BLaER1 (cell line): ENCODE measurements at regions not wholly inside any gene's neighbourhood (a gene's known extent, or its start where the extent isn't known, plus 50 kb on each side); places are given as distances from the start of the nearest gene placed in this dataset.

ENCODE experiments used
- H3K27ac ChIP-seq: shearing (Covaris generic); formaldehyde crosslinking; 2 replicates; pipeline ENCODE4 v1.8.1; 2022
- H3K27me3 ChIP-seq: shearing (Covaris generic); formaldehyde crosslinking; 2 replicates; pipeline ENCODE4 v1.8.1; 2022
- H3K36me3 ChIP-seq: shearing (Covaris generic); formaldehyde crosslinking; 2 replicates; pipeline ENCODE4 v1.8.1; 2022
- H3K4me1 ChIP-seq: shearing (Covaris generic); formaldehyde crosslinking; 2 replicates; pipeline ENCODE4 v1.8.1; 2022
- H3K4me2 ChIP-seq: shearing (Covaris generic); formaldehyde crosslinking; 2 replicates; pipeline ENCODE4 v1.8.1; 2022
- H3K4me3 ChIP-seq: shearing (Covaris generic); formaldehyde crosslinking; 2 replicates; pipeline ENCODE4 v1.8.1; 2022
- H3K9ac ChIP-seq: shearing (Covaris generic); formaldehyde crosslinking; 2 replicates; pipeline ENCODE4 v1.8.1; 2022
- H3K9me3 ChIP-seq: shearing (Covaris generic); formaldehyde crosslinking; 2 replicates; pipeline ENCODE4 v1.8.1; 2022
- H4K20me1 ChIP-seq: shearing (Covaris generic); formaldehyde crosslinking; 2 replicates; pipeline ENCODE4 v1.8.1; 2022
- Cebpa-rat ChIP-seq: shearing (Covaris generic); IDR thresholded peaks from 2 replicates; pipeline ENCODE4 v1.8.1; 2022

DNA sequence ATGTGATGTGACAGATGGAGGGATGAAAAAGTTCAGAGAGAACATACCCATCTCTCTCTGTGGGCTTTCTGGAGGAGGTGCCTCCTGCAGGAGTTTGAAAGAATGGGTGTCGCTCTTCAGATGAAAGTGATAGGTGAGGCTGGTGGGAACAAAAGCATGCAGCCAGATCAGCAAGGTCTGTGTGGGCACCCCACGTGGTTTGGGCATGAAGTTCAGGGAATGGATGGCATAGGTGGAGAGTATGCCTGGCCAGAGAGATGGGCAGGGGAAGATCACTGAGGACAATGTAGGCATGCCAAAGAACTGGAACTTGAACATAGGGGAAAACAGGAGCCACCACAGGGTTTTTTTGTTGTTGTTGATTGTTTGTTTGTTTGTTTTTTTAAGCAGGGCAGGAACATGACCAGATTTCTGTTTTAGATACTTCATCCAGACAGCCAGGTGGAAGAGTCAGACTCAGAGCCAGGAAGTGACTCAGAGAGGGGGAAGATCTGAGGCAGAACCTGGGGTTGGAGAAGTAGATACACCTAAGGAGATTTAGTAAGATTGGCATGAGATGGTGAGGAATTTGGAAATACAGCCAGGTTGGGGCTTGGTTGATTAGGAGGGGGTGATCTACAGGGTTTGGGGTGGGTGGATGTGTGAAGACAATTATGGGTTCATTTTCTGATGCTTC is 64.8 kb upstream of the CLSTN2 start:
- Histone ChIP-seq H3K4me1 (no peaks in the 10 kb centered on the region), H4K20me1 (no peaks in the 10 kb centered on the region), H3K27ac (no peak overlapping the region), H3K9me3 (no peaks in the 10 kb centered on the region), H3K27me3 (no peaks in the 10 kb centered on the region), H3K9ac (no peak overlapping the region), H3K4me3 (no peak overlapping the region), H3K36me3 (no peaks in the 10 kb centered on the region), H3K4me2 (no peak overlapping the region)
- TF ChIP-seq Cebpa-rat = no peak

DNA sequence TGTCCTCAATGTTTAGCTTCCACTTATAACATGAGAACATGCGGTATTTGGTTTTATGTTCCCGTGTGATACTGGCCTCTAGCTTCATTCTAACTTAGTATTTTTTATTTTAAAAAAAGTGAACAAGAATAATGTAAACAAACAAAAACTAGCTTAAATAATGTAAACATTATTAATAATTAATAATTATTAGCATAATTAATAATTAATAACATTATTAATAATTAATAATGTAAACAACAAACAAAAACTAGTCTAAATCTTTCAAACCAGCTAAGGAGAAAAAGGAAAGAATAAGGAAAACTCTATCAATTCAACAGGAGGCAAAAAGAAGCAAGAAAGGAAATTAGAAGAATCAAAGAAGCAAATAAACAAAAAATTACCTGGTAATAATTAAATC is 66.2 kb upstream of the CLSTN2 start:
- H3K9ac ChIP-seq = no peak overlapping the region
- H3K9me3 ChIP-seq = no peaks in the 10 kb centered on the region
- no peaks in the 10 kb centered on the region for H3K36me3 ChIP-seq
- no peak overlapping the region for H3K4me2 ChIP-seq
- H3K4me1 ChIP-seq = no peaks in the 10 kb centered on the region
- H3K27me3 ChIP-seq = no peaks in the 10 kb centered on the region
- H3K27ac ChIP-seq = no peak overlapping the region
- no peak for TF ChIP-seq Cebpa-rat
- H3K4me3 ChIP-seq = no peak overlapping the region
- H4K20me1 ChIP-seq = no peaks in the 10 kb centered on the region

DNA sequence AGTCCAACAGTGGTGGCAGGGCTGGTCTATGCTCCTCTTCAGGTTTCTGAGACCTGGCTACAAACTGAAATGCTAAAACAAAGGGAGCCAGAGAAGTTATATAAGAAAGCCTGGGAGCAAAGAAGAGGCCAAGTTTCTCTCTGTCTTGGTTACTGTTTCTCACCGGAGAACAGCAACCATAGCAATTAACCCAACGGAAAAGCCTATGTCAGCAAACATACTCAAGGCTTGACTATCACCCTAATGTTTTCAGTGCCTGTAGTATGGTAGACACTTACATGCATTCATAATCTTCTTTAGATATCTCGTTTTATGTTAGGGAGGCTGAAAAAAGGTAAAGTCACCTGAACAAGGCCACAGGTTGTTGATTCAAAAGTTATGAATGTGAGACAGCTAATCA is 86.3 kb upstream of the CLSTN2 start:
- no peak for TF ChIP-seq Cebpa-rat
- Histone ChIP-seq H3K4me3 (no peak overlapping the region), H3K27ac (no peak overlapping the region), H3K27me3 (no peaks in the 10 kb centered on the region), H3K4me2 (no peak overlapping the region), H3K36me3 (no peaks in the 10 kb centered on the region), H3K4me1 (0 out of 2 replicates have a peak, but pooled peaks cover 4% of the 10 kb centered on the region), H4K20me1 (no peaks in the 10 kb centered on the region), H3K9ac (no peak overlapping the region), H3K9me3 (peaks cover 7% of the 10 kb centered on the region; the same call in 1 of the 2 replicates)

DNA sequence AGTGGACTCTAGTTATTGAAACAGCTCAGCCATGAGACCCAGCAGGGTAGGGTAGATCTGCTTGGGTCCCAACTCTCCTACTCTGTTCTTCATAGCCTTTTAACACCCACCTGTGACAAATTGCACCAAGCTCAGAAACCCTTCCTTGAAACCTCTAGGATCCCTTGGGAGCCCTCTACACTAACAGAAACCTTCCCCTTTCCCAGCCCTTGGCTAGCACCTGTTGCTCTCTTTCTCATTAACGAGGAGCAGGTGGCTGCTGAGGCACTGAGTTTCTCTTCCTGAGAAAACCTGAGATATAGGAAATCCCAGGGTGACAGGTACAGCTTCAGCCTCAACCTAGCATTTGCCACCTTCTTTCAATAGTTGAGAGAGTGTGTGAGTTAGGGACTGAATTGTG is 88.3 kb upstream of the CLSTN2 start:
- no peak for TF ChIP-seq Cebpa-rat
- H4K20me1 ChIP-seq = no peaks in the 10 kb centered on the region
- H3K9ac ChIP-seq = no peak overlapping the region
- no peaks in the 10 kb centered on the region for H3K27me3 ChIP-seq
- H3K4me2 ChIP-seq = no peak overlapping the region
- no peak overlapping the region for H3K27ac ChIP-seq
- peaks cover 7% of the 10 kb centered on the region; the same call in 1 of the 2 replicates for H3K9me3 ChIP-seq
- no peak overlapping the region for H3K4me3 ChIP-seq
- 0 out of 2 replicates have a peak, but pooled peaks cover 4% of the 10 kb centered on the region for H3K4me1 ChIP-seq
- no peaks in the 10 kb centered on the region for H3K36me3 ChIP-seq

DNA sequence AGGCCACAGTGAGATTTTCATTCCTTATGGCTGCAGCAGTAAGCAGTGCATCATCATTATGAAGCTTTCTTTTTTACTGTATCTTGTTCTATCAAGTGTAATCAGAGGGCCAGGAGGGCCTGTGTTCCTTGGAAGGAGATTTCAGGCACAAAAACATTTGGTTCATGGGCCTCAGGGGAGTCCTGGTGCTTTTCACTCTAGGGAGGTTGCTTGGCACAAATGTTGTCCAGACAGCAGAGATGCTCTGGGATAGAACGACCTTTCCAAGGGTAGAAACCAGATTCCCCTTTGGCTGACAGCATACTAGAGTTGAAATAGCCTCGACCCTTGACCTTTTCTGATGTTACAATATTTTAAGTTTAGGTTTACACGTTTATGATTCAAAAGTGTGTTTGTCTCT is 95.3 kb upstream of the CLSTN2 start:
- TF ChIP-seq Cebpa-rat = no peak
- Histone ChIP-seq H3K36me3 (no peaks in the 10 kb centered on the region), H3K9ac (no peak overlapping the region), H3K9me3 (no peaks in the 10 kb centered on the region; the same call in 1 of the 2 replicates), H3K4me3 (no peak overlapping the region), H3K4me1 (peaks cover 6% of the 10 kb centered on the region; the same call in 1 of the 2 replicates), H4K20me1 (no peaks in the 10 kb centered on the region), H3K27ac (no peak overlapping the region), H3K4me2 (no peak overlapping the region), H3K27me3 (no peaks in the 10 kb centered on the region)

DNA sequence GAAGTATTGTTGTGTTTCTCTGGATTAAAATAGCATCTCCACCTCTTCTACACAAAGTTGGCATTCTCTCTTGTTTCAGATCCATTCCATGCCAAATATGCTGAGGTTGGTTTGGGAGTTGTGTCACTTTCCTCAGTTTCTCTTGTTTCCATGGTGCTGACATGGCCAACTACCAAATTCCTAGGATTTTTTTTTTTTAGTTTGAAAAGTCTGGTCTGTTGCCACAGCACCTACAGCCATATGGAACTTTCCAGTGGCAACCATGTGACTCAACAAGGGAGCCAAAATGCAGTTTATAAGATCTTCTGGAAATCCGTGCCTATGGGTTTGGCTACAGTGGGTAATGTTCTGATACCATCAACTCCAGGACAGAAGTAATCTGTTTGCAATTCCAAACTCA is 96.0 kb upstream of the CLSTN2 start:
- Histone ChIP-seq H3K9me3 (no peaks in the 10 kb centered on the region; the same call in 1 of the 2 replicates), H3K4me3 (no peak overlapping the region), H3K4me1 (peaks cover 6% of the 10 kb centered on the region; the same call in 1 of the 2 replicates), H3K9ac (no peak overlapping the region), H3K4me2 (no peak overlapping the region), H4K20me1 (no peaks in the 10 kb centered on the region), H3K27me3 (no peaks in the 10 kb centered on the region), H3K27ac (no peak overlapping the region), H3K36me3 (no peaks in the 10 kb centered on the region)
- no peak for TF ChIP-seq Cebpa-rat

DNA sequence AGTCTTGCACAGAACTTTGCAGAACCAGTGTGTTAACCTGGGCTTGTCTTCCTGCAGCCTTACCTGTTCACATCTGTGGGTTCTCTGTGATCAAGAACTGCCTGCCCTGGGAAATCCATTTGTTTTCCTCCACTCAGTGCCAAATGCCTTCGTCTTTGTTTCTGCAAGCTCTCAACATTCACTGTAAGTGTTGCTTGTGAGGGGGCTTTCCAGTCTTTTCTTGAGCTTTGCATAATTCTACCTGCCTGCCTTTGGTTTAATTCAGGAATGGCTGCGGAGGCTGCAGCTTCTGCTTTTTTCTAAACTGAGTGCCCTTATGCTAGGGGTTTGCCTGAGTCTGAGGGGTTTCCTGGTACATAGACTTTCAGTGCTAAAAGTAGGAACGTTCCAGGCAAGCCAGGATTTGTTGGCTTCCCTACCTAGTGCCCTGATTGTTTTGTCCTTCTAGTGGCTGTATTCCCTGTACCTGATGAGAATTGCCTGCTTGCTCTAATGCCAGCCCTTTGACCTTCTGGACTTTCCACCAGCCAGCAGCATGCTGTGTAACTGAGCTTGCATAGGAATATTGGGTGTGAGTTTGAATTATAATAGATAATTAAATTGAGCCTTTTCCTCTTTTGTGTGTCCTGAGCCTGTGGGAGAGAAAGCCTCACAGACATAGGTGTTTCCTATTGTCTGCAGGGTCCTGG is 96.6 kb upstream of the CLSTN2 start:
- peaks cover 6% of the 10 kb centered on the region; the same call in 1 of the 2 replicates for H3K4me1 ChIP-seq
- no peaks in the 10 kb centered on the region for H4K20me1 ChIP-seq
- no peak overlapping the region for H3K9ac ChIP-seq
- no peak overlapping the region for H3K27ac ChIP-seq
- no peaks in the 10 kb centered on the region for H3K36me3 ChIP-seq
- no peaks in the 10 kb centered on the region for H3K27me3 ChIP-seq
- no peak overlapping the region for H3K4me3 ChIP-seq
- no peak overlapping the region for H3K4me2 ChIP-seq
- H3K9me3 ChIP-seq = no peaks in the 10 kb centered on the region; the same call in 1 of the 2 replicates
- no peak for TF ChIP-seq Cebpa-rat

DNA sequence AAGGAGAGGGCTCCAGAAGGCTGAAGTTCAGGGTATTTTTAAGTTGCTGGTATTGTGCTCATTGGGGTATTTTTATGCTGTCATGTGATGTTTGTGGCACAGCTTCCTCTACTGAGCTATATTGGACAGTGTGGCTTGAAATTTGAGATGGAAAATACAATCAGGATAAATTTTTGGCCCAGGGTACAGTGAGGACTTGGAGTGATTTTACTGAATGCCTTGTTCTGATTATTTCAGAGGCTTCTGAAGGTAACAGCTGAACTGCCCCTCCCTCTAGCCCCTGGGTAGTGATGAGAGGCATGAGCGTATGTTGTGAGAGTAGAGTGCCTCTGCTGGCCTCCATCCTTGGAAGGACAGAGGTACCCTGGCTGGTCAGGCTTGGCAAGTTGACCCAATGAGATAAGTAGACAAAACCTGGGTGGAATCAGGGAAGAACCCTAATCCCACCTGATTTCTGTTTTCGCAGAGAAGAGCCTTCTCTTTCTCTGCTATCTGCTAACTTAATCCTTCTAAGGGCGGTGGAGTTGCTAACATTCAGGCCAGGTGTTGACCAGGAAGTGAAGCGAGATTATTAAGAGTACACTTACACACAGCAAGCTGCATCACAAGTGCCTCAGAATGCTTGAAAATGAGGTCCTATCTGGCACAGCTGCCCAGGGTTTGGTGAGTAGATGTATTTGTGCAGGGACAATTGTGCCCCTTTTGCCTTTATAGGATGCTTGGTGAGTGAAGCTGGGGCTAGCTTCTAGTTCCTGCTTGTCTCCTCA is 98.1 kb upstream of the CLSTN2 start:
- Histone ChIP-seq H3K4me3 (no peak overlapping the region), H3K4me1 (peaks cover 6% of the 10 kb centered on the region; the same call in 1 of the 2 replicates), H3K36me3 (no peaks in the 10 kb centered on the region), H3K9ac (no peak overlapping the region), H3K27me3 (no peaks in the 10 kb centered on the region), H3K4me2 (peak overlapping the region; percentile 22; the same call in 1 of the 2 replicates), H3K9me3 (no peaks in the 10 kb centered on the region), H3K27ac (no peak overlapping the region), H4K20me1 (no peaks in the 10 kb centered on the region)
- TF ChIP-seq Cebpa-rat = no peak

DNA sequence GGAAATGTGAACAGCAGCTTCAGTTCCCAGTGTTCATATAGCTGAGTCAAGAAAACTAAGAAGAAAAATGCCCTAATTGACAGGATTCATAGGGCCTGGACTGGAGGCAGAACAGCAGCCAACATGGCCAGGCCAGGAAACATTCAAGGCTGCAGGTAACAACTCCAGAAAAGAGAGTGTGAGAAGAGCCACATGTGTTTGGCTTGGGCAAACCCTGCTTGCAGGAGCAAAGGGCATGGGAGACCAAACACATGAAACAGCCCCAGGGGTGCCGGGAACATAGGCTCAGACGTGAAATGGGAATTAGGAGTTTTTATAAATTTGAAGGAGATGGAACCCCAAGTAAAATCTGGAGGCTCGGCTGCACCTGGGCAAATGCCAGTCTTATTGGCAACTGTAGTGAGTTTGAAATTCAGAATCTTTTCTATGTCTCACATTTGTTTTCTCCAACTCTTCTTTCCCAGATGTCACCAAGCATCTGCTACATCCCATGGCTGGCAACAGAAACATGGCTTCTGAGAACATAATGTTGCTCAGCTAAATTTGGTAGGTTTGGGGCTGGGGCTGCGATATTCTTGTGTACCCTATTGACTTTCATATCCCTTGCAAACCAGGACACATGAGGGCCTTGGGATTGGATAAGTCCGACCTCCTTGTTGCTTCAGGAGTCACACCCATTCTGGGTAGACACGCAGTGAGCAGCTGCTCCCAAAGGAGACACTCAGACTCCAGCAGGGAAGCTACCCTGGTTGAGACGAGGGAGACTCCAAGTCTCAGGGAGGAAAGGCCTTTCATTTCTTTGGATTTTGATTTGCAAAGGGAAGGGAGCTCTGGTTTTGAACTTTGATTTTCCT is 98.9 kb upstream of the CLSTN2 start:
- Histone ChIP-seq H3K4me1 (peaks cover 6% of the 10 kb centered on the region; the same call in 1 of the 2 replicates), H3K27me3 (no peaks in the 10 kb centered on the region), H3K36me3 (no peaks in the 10 kb centered on the region), H3K9ac (no peak overlapping the region), H3K4me3 (no peak overlapping the region), H3K4me2 (peak overlapping the region; percentile 22; the same call in 1 of the 2 replicates), H4K20me1 (no peaks in the 10 kb centered on the region), H3K9me3 (no peaks in the 10 kb centered on the region), H3K27ac (no peak overlapping the region)
- no peak for TF ChIP-seq Cebpa-rat
